AG04450 (cell line): ENCODE measurements at regions not wholly inside any gene's neighbourhood (a gene's known extent, or its start where the extent isn't known, plus 50 kb on each side); places are given as distances from the start of the nearest gene placed in this dataset.

Experiments
- CTCF ChIA-PET: fragments of 300-600, 350-600 bp; formaldehyde crosslinking; extraction: SDS; loops from one replicate; lab custom pipeline; 2022; ENCODE audit warnings: antibody characterized with exemption, inconsistent platforms; lab: Charles Lee
- POLR2A ChIA-PET: fragments of 350-600 bp; formaldehyde crosslinking; extraction: SDS; loops from one replicate; lab custom pipeline; 2021; ENCODE audit warnings: antibody characterized with exemption, inconsistent platforms; lab: Yijun Ruan, JAX
- DNase-seq: peaks from one replicate; pipeline ENCODE4 v3.0.0-alpha.2; 2011; ENCODE audit warnings: low read depth, low spot score
- H3K27ac ChIP-seq: one replicate; pipeline ENCODE4 v1.5.1; 2012; ENCODE audit warnings: low read depth, low read length, control low read depth
- H3K27me3 ChIP-seq: one replicate; pipeline ENCODE4 v1.6.0; 2012; ENCODE audit warnings: low read length; ENCODE audit not compliant: control insufficient read depth, insufficient read depth
- H3K4me3 ChIP-seq: 2 replicates; pipeline ENCODE4 v1.5.1; 2011; ENCODE audit warnings: mild to moderate bottlenecking, low read depth, low read length, control low read depth
- H3K9me3 ChIP-seq: 2 replicates; pipeline ENCODE4 v1.5.1; 2012; ENCODE audit warnings: low read length; ENCODE audit not compliant: control insufficient read depth, insufficient read depth
- TF ChIP-seq, protein P1 (sequence below): IDR thresholded peaks from 2 replicates; pipeline ENCODE4 v1.5.1; 2011; ENCODE audit warnings: low read depth, low read length, control low read depth, inconsistent platforms

DNA sequence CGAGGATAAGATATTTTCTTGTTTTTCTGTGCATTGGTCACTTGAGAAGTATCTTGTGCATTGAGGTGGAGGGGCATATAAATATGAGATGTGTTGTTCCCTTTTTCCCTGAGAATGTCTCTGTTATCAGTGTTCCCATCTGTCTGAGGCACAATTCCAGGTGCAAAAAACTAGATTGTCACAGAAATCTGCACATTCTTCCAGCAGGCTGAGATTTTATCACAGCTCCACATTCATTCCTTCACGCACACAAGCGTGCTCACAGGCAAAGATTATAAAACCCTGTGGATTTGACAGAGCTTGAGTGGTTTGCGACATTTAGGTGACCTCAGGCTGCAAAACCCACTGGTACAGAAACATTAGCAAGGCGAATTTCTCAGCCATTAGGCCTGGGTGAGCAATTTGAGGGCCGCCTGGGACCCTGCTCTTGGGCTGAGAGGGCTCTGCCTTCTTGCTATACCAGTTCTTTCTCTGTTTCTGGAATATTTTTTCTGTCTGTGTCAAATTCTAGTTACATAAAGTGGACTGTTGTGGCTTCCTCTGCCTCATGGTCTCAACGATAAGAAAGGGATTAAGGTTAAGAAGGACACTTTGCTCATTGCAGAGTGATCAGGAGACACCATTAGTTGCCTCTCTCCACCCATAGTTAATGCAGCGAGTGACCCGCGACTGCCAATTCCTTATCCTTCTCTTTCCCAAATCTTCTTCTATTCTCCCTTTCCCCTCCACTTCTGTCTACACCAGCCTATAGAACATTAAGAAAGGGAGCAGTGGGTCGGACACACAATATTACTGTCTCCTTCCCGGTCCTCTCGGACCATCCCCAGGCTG is 86.7 kb upstream of the C1QTNF7 start:
- H3K4me3 ChIP-seq: peak overlapping the region; percentile 14
- peaks cover 3% of the 10 kb centered on the region; the same call in 1 of the 2 replicates for H3K9me3 ChIP-seq
- no peak overlapping the region for H3K27ac ChIP-seq
- ChIA-PET CTCF (no interaction called here), POLR2A (interaction anchor here (1.7 kb wide), 1 partner anchor 14 kb away, joined by 7 read pairs; no protein-coding TSS in a partner anchor)
- no peak for DNase-seq
- no peaks in the 10 kb centered on the region for H3K27me3 ChIP-seq
- TF ChIP-seq, protein P1, sequence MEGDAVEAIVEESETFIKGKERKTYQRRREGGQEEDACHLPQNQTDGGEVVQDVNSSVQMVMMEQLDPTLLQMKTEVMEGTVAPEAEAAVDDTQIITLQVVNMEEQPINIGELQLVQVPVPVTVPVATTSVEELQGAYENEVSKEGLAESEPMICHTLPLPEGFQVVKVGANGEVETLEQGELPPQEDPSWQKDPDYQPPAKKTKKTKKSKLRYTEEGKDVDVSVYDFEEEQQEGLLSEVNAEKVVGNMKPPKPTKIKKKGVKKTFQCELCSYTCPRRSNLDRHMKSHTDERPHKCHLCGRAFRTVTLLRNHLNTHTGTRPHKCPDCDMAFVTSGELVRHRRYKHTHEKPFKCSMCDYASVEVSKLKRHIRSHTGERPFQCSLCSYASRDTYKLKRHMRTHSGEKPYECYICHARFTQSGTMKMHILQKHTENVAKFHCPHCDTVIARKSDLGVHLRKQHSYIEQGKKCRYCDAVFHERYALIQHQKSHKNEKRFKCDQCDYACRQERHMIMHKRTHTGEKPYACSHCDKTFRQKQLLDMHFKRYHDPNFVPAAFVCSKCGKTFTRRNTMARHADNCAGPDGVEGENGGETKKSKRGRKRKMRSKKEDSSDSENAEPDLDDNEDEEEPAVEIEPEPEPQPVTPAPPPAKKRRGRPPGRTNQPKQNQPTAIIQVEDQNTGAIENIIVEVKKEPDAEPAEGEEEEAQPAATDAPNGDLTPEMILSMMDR: no peak

DNA sequence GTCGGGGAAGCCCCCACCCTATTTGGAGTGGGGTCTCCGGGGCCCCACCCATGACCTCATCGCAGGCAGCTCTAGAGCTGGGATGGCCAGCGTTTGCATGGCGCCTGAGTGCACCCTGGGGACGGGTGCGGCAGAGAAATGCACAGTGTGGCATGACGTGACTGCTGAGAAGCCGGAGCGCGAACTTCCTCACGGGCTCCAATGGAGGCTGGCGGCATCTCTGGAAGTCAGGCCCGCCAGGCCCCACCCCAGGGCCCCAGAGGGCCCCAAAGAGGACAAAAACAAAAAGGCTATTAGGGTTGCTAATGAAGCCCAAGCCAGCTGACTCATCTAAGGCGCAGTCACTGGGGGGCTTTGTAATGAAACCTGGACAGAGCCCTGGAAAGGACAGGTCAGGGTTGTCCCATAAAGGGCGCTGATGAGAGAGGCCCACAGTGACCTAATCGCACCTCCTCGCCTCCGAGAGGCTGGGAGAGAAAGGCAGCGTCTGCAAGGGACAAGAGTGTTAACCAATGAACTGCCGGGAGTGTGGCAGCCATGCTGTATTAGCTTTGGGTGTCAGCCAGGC is 86.0 kb upstream of the C1QTNF7 start:
- CTCF ChIA-PET: no interaction called here
- TF ChIP-seq, protein P1: no peak
- Histone ChIP-seq H3K27ac (no peak overlapping the region), H3K9me3 (peaks cover 3% of the 10 kb centered on the region; the same call in 1 of the 2 replicates), H3K27me3 (no peaks in the 10 kb centered on the region), H3K4me3 (no peak overlapping the region)
- POLR2A ChIA-PET: no interaction called here
- DNase-seq: no peak

DNA sequence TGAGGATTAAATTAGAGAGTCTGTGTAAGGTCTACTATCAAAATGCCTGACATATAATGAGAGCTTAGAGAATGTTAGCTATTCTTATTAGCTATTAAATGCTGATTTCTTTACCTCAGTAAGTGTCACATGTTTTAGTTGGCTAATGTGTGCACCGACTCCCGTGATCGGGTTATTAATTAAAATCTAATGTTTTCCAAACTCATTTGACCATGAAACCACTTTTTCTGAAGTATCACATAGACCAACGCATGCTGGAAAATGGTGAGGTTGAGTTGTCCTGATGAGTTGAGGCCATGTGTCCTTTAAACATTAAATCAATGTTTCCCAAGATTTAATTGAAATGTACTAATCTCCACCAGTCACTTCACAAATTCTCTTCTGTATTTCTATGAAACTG is 84.8 kb upstream of the C1QTNF7 start:
- ChIA-PET CTCF (no interaction called here), POLR2A (interaction anchor here (0.6 kb wide), 1 partner anchor 1762 kb away, joined by 3 read pairs; no protein-coding TSS in a partner anchor)
- TF ChIP-seq, protein P1: no peak
- no peak overlapping the region for H3K27ac ChIP-seq
- peaks cover 2% of the 10 kb centered on the region for H3K27me3 ChIP-seq
- DNase-seq: no peak
- peaks cover 3% of the 10 kb centered on the region; the same call in 1 of the 2 replicates for H3K9me3 ChIP-seq
- no peak overlapping the region for H3K4me3 ChIP-seq

DNA sequence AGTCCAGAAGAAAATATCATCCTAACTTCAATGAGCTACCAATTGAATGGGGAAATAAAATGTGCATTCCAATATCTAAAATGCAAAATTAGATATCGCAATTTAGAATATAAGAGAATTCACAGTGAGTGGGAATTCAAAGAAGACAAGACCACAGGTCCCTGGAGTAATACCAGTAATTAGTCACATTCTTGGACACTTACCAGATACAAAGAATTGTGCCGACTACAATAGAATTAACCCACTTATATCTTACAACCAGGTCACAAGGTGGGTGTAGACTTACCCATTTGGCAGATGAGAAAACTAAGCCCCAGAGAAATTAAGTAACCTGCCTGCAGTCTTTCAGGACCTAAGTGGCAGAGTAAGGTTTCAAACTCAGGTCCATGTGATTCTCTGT is 84.3 kb upstream of the C1QTNF7 start:
- ChIA-PET POLR2A (interaction anchor here (0.9 to 1.7 kb wide), 6 partner anchors 9 to 112 kb away, joined by 3 to 6 read pairs (median 4); no protein-coding TSS in a partner anchor), CTCF (interaction anchor here (0.9 kb wide), 1 partner anchor 114 kb away, joined by 3 read pairs; no protein-coding TSS in a partner anchor)
- H3K4me3 ChIP-seq: no peak overlapping the region
- H3K27ac ChIP-seq: no peak overlapping the region
- H3K9me3 ChIP-seq: peaks cover 3% of the 10 kb centered on the region; the same call in 1 of the 2 replicates
- DNase-seq: no peak
- H3K27me3 ChIP-seq: peaks cover 2% of the 10 kb centered on the region
- TF ChIP-seq, protein P1: no peak
